ENCODE measurements at regions not wholly inside any gene's neighbourhood (a gene's known extent, or its start where the extent isn't known, plus 50 kb on each side); places are given as distances from the start of the nearest gene placed in this dataset.

GRCh38 chr12:126353604-126354003, 1288.4 kb downstream of the AACS start:
- TF ChIP-seq GATA2 (IDR thresholded peaks at IDR 0.05; ENCODE audit: low read depth, low read length) (no peak), GATA3 (IDR thresholded peaks at IDR 0.05; ENCODE audit: low read depth, low read length) (no peak)

All from SH-SY5Y (cell line).